Body of pancreas (tissue), 4 donors: ENCODE measurements at regions not wholly inside any gene's neighbourhood (a gene's known extent, or its start where the extent isn't known, plus 50 kb on each side); places are given as distances from the start of the nearest gene placed in this dataset.

ENCODE experiments used
- CTCF ChIP-seq, 7 experiments: fragments of 450-650 bp in 4 of 7; fragments of 200-600 bp in 3 of 7; sonication (generic) in 3 of 7; IDR thresholded peaks; one replicate each; pipeline ENCODE4 v1.5.1; 2016 to 2019; ENCODE audit warnings: antibody characterized with exemption in 7 of 7
- POLR2A ChIP-seq, 3 donors: fragments of 450-650 bp; IDR thresholded peaks; one replicate each; pipeline ENCODE4 v1.6.1; 2016; ENCODE audit warnings: antibody characterized with exemption in 3 of 3, mild to moderate bottlenecking in 2 of 3

DNA sequence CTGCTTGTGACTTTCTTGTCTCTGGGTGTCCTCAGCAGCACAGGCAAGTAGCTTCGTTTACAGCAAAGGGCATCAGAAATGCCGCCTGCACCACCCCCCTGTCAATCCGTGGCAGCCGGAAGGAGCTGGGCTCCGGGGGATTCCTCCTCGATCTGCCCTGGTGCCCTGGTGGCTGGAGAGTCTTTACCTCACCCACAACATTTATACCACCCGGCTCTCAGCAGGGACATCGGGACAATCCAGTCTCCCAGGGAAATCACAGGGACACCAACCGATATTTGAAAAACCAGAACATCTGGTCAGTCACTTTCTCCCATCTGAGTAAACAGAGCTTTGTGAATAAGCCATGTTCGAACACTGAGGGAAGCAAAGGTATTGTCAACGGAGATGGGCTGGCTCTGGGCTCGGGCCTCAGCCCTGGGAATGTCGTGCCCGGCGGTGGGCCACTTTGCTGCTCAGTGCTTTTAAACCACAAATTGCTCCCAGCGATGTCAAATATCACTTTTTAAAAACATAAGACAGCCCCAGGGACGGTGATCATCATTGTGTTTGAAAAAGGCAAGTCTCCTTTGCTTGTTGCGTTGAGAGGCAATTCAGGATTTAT, 210.0 kb upstream of the SALL3 start:
- TF ChIP-seq CTCF (IDR thresholded peaks at IDR 0.05) (no peak), POLR2A (IDR thresholded peaks at IDR 0.05) (no peak)
